Panc1 (cell line): ENCODE measurements at regions not wholly inside any gene's neighbourhood (a gene's known extent, or its start where the extent isn't known, plus 50 kb on each side); places are given as distances from the start of the nearest gene placed in this dataset.

Experiments
- POLR2AphosphoS5 ChIP-seq: IDR thresholded peaks from 2 replicates; pipeline ENCODE4 v1.6.1; 2012; ENCODE audit warnings: mild to moderate bottlenecking, low read depth, low read length, moderate library complexity
- TF ChIP-seq, protein P1 (sequence below): fragments of 450-650 bp; IDR thresholded peaks from 2 replicates; pipeline ENCODE4 v1.5.1; 2017; ENCODE audit warnings: mild to moderate bottlenecking

DNA sequence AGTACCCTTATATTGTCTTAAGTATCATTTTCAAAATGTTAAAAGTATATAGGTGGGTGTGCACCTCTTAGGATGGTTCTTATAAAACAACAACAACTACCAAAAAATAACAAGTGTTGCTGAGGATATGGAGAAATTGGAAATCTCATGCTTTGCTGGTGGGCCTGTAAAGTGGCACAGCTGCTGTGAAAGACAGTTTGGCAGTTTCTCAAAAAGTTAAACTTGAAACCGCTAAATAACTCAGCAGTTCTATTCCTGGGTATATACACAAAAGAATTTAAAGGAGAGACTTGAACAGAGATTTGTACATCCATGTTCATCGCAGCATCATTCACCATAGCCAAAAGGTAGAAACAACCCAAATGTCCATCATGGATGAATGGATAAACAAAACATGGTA, 65.5 kb downstream of the HAND2 start:
- no peak for TF ChIP-seq POLR2AphosphoS5
- TF ChIP-seq, protein P1, sequence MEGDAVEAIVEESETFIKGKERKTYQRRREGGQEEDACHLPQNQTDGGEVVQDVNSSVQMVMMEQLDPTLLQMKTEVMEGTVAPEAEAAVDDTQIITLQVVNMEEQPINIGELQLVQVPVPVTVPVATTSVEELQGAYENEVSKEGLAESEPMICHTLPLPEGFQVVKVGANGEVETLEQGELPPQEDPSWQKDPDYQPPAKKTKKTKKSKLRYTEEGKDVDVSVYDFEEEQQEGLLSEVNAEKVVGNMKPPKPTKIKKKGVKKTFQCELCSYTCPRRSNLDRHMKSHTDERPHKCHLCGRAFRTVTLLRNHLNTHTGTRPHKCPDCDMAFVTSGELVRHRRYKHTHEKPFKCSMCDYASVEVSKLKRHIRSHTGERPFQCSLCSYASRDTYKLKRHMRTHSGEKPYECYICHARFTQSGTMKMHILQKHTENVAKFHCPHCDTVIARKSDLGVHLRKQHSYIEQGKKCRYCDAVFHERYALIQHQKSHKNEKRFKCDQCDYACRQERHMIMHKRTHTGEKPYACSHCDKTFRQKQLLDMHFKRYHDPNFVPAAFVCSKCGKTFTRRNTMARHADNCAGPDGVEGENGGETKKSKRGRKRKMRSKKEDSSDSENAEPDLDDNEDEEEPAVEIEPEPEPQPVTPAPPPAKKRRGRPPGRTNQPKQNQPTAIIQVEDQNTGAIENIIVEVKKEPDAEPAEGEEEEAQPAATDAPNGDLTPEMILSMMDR, result no peak
